Gastroesophageal sphincter (tissue), 4 donors: ENCODE measurements at regions not wholly inside any gene's neighbourhood (a gene's known extent, or its start where the extent isn't known, plus 50 kb on each side); places are given as distances from the start of the nearest gene placed in this dataset.

Experiments
- ATAC-seq: fragments of 150-250 bp; one replicate; pipeline ENCODE4 v1.9.1; 2016; ENCODE audit warnings: mild to moderate bottlenecking, moderate library complexity
- H3K27ac ChIP-seq, 4 donors: fragments of 200-600 bp; sonication (generic) in 3 of 4; 1 replicate in 3 of 4; 2 replicates in 1 of 4; pipeline ENCODE4 v1.5.1; 2016 to 2019
- H3K27me3 ChIP-seq: fragments of 200-600 bp; sonication (generic); one replicate; pipeline ENCODE4 v1.5.1; 2019
- H3K36me3 ChIP-seq, 2 donors: fragments of 200-600 bp; sonication (generic); one replicate each; pipeline ENCODE4 v1.5.1; 2019; ENCODE audit warnings: control low read depth in 1 of 2
- H3K4me1 ChIP-seq, 3 donors: fragments of 200-600 bp; sonication (generic); 1 replicate in 2 of 3; 2 replicates in 1 of 3; pipeline ENCODE4 v1.5.1; 2016 to 2019; ENCODE audit warnings: control low read depth in 2 of 3
- H3K4me3 ChIP-seq, 2 donors: fragments of 200-600 bp; sonication (generic); one replicate each; pipeline ENCODE4 v1.5.1; 2019; ENCODE audit warnings: mild to moderate bottlenecking in 1 of 2, moderate library complexity in 1 of 2
- H3K9me3 ChIP-seq, 3 donors: fragments of 200-600 bp; sonication (generic); one replicate each; pipeline ENCODE4 v1.5.1; 2017 to 2019; ENCODE audit warnings: control low read depth in 2 of 3
- CTCF ChIP-seq, 4 experiments: fragments of 200-600 bp in 2 of 4; fragments of 450-650 bp in 2 of 4; sonication (generic) in 1 of 4; IDR thresholded peaks; one replicate each; pipeline ENCODE4 v1.5.1; 2017 to 2019; ENCODE audit warnings: antibody characterized with exemption in 4 of 4, mild to moderate bottlenecking in 2 of 4, moderate library complexity in 2 of 4
- EP300 ChIP-seq: sonication (generic); formaldehyde crosslinking; IDR thresholded peaks from one replicate; pipeline ENCODE4 v1.6.1; 2017; ENCODE audit warnings: antibody characterized with exemption, mild to moderate bottlenecking
- POLR2A ChIP-seq, 2 donors: fragments of 450-650 bp; IDR thresholded peaks; one replicate each; pipeline ENCODE4 v1.6.1; 2017; ENCODE audit warnings: antibody characterized with exemption in 2 of 2, mild to moderate bottlenecking in 2 of 2, moderate library complexity in 1 of 2
- POLR2AphosphoS5 ChIP-seq: sonication (generic); formaldehyde crosslinking; IDR thresholded peaks from one replicate; pipeline ENCODE4 v1.6.1; 2017; ENCODE audit warnings: antibody characterized with exemption
- WGBS, 2 donors: methylation state at CpG; one replicate each; pipeline ENCODE4 v1.1.5; 2018; ENCODE audit warnings: low coverage in 1 of 2; 5-methylcytosine and 5-hydroxymethylcytosine counted together

DNA sequence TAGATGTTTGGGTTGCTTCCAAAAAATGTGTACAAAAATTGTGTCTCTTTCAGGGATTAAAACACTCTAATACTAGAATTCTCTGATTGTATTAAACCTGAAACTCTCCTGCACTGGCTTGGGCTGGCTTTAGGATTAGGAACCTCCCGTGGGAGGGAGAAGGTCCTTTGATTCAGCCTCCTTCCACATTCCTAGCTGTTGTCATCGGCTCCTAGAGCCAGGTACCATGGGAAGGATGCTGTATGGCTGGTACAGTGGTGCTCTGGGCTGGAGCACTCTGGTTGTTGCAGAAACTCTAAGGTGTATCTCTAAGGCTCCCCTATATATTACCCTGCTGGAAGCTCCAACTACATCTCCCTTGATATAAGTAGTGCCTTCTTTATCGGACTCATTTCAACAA is 245.2 kb upstream of the FOXK1 start:
- Histone ChIP-seq H3K27ac (no peak overlapping the region), H3K9me3 (peaks cover 0 to 6% (median 0%) of the 10 kb centered on the region in 3 donors), H3K36me3 (no peaks in the 10 kb centered on the region), H3K4me1 (no peaks in the 10 kb centered on the region), H3K4me3 (no peak overlapping the region), H3K27me3 (peaks cover 24% of the 10 kb centered on the region)
- no peak for ATAC-seq
- 61 to 82% methylated on average over 2 of the region's 3 CpGs for WGBS, 2 donors
- TF ChIP-seq POLR2A (IDR thresholded peaks at IDR 0.05) (no peak), POLR2AphosphoS5 (no peak), CTCF (IDR thresholded peaks at IDR 0.05) (no peak), EP300 (no peak)

DNA sequence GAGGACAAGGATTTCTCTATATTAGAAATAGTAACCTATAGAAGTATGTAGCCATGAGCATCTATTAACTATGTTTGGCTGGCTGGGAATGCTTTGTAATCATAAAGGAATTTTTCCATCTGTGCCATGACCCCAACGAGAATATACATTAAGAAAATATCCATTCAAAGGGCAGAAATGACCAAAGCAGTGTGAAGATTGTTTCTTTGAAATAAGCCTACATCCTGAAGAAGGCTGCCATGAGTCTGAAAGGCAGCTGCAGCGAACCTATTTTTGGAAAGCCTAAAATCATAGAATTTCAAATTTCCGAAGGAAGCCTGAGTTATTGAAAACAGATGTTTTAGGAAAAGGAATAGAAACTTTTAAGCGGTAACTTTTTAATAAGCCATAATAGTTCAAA is 244.2 kb upstream of the FOXK1 start:
- no peaks in the 10 kb centered on the region for H3K4me1 ChIP-seq
- H3K27ac ChIP-seq: no peak overlapping the region
- 7 to 36% methylated on average over 4 of the region's 4 CpGs for WGBS, 2 donors
- no peaks in the 10 kb centered on the region for H3K9me3 ChIP-seq
- H3K4me3 ChIP-seq: no peak overlapping the region
- TF ChIP-seq POLR2AphosphoS5: no peak
- no peak for TF ChIP-seq POLR2A (IDR thresholded peaks at IDR 0.05)
- TF ChIP-seq CTCF (IDR thresholded peaks at IDR 0.05): no peak
- TF ChIP-seq EP300: no peak
- no peaks in the 10 kb centered on the region for H3K36me3 ChIP-seq
- ATAC-seq: no peak
- peaks cover 24% of the 10 kb centered on the region for H3K27me3 ChIP-seq

DNA sequence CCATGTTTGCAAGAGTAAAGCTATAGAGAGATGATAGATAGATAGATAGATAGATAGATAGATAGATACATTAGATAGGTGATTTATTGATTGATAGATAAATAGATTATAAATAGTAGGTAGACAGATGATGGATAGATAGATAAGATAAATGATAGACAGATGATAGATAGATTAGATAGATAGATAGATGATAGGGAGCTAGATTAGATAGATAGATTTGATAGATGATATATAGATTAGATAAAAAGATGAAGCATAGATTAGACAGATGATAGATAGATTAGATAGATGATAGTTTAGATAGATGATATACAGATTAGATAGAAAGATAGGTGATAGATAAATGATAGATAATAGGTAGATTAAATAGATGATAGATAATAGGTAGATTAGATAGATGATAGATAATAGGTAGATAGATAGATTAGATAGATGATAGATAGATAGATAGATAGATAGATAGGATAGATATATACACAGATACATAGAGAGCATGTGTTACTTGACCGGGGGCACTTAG is 243.3 kb upstream of the FOXK1 start:
- WGBS, 2 donors: 88 to 96% methylated on average over 1 of the region's 1 CpG
- Histone ChIP-seq H3K27ac (no peak overlapping the region), H3K4me3 (no peak overlapping the region), H3K36me3 (no peaks in the 10 kb centered on the region), H3K4me1 (no peaks in the 10 kb centered on the region), H3K27me3 (peaks cover 24% of the 10 kb centered on the region), H3K9me3 (no peaks in the 10 kb centered on the region)
- TF ChIP-seq CTCF (IDR thresholded peaks at IDR 0.05) (no peak), POLR2AphosphoS5 (no peak), EP300 (no peak), POLR2A (IDR thresholded peaks at IDR 0.05) (no peak)
- ATAC-seq: no peak

DNA sequence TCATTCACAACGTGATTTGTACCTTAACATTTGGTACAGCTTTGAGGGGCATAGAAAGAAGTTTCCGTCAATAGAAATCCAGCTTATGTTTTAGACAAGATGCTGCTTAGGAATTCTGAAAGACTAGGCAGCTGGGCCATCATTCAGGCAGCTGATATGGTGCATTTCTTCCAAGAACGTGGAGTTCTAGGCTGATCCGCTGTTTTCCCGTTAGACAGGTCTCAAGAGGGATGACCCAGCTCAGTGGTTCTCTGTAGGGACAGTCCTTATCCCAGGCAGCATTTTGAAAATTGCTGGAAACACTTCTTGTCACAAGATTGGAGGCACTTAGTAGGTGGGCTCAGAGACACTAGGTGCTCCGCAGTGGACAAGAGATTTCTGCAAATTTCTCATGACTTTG is 242.7 kb upstream of the FOXK1 start:
- Histone ChIP-seq H3K27ac (no peak overlapping the region), H3K9me3 (no peaks in the 10 kb centered on the region), H3K4me1 (no peaks in the 10 kb centered on the region), H3K4me3 (no peak overlapping the region), H3K27me3 (peaks cover 24% of the 10 kb centered on the region), H3K36me3 (no peaks in the 10 kb centered on the region)
- no peak for ATAC-seq
- WGBS, 2 donors: 53 to 67% methylated on average over 3 to 5 of the region's 6 CpGs
- no peak for TF ChIP-seq CTCF (IDR thresholded peaks at IDR 0.05)
- TF ChIP-seq POLR2AphosphoS5: peak; percentile 8

GRCh38 chr7:4444106-4444505 is 238.0 kb upstream of the FOXK1 start:
- whole genome bisulfite sequencing, 2 donors: 42 to 50% methylated on average over 1 of the region's 1 CpG
- H3K4me3 ChIP-seq: no peak overlapping the region
- H3K27me3 ChIP-seq: no peaks in the 10 kb centered on the region
- no peak overlapping the region for H3K27ac ChIP-seq
- ATAC-seq: no peak
- H3K36me3 ChIP-seq: no peaks in the 10 kb centered on the region
- TF ChIP-seq EP300: no peak
- no peak for TF ChIP-seq POLR2AphosphoS5
- no peak for TF ChIP-seq POLR2A (IDR thresholded peaks at IDR 0.05)
- no peak for TF ChIP-seq CTCF (IDR thresholded peaks at IDR 0.05)
- no peaks in the 10 kb centered on the region for H3K9me3 ChIP-seq
- H3K4me1 ChIP-seq: no peaks in the 10 kb centered on the region
